ENCODE measurements at regions not wholly inside any gene's neighbourhood (a gene's known extent, or its start where the extent isn't known, plus 50 kb on each side); places are given as distances from the start of the nearest gene placed in this dataset.

- TF ChIP-seq, protein P1, sequence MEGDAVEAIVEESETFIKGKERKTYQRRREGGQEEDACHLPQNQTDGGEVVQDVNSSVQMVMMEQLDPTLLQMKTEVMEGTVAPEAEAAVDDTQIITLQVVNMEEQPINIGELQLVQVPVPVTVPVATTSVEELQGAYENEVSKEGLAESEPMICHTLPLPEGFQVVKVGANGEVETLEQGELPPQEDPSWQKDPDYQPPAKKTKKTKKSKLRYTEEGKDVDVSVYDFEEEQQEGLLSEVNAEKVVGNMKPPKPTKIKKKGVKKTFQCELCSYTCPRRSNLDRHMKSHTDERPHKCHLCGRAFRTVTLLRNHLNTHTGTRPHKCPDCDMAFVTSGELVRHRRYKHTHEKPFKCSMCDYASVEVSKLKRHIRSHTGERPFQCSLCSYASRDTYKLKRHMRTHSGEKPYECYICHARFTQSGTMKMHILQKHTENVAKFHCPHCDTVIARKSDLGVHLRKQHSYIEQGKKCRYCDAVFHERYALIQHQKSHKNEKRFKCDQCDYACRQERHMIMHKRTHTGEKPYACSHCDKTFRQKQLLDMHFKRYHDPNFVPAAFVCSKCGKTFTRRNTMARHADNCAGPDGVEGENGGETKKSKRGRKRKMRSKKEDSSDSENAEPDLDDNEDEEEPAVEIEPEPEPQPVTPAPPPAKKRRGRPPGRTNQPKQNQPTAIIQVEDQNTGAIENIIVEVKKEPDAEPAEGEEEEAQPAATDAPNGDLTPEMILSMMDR (IDR thresholded peaks at IDR 0.05): no peak
- TF ChIP-seq EZH2phosphoT487 (IDR thresholded peaks at IDR 0.05) (no peak), EZH2 (IDR thresholded peaks at IDR 0.05) (no peak)
Measured at GRCh38 chr7:115840702-115841101, 189.9 kb downstream of the TFEC start.
